ENCODE measurements at regions not wholly inside any gene's neighbourhood (a gene's known extent, or its start where the extent isn't known, plus 50 kb on each side); places are given as distances from the start of the nearest gene placed in this dataset.
"Not testable (repeated sequence)": the region's sequence is repeated elsewhere in the genome, so short reads cannot be mapped to it uniquely, and the experiment has no call there.

- DNase-seq: no peak
Observed at GRCh38 chr12:75754141-75754540, 242.7 kb upstream of the KRR1 start.

GRCh38 chr12:75751769-75752471 lies 240.5 kb upstream of the KRR1 start:
- DNase-seq: no peak

GRCh38 chr12:75750716-75751306 lies 239.4 kb upstream of the KRR1 start:
- no peak for DNase-seq

- not testable (repeated sequence) for DNase-seq
Observed at GRCh38 chr12:75748990-75749389, 237.6 kb upstream of the KRR1 start.

GRCh38 chr12:75748136-75748535 lies 236.7 kb upstream of the KRR1 start:
- DNase-seq: no peak

GRCh38 chr12:75747572-75748021 lies 236.2 kb upstream of the KRR1 start:
- DNase-seq: no peak

GRCh38 chr12:75746621-75747020 lies 235.2 kb upstream of the KRR1 start:
- DNase-seq: no peak

GRCh38 chr12:75744607-75745256 lies 233.3 kb upstream of the KRR1 start:
- DNase-seq: no peak

- no peak for DNase-seq
Observed at GRCh38 chr12:75742961-75743360, 231.6 kb upstream of the KRR1 start.

GRCh38 chr12:75742048-75742447 lies 230.6 kb upstream of the KRR1 start:
- DNase-seq: no peak

- no peak for DNase-seq
Observed at GRCh38 chr12:75739912-75740311, 228.5 kb upstream of the KRR1 start.

GRCh38 chr12:75739098-75739497 lies 227.7 kb upstream of the KRR1 start:
- DNase-seq: not testable (repeated sequence)

- DNase-seq: no peak
Observed at GRCh38 chr12:75738486-75738885, 227.1 kb upstream of the KRR1 start.

GRCh38 chr12:75735853-75736252 lies 224.4 kb upstream of the KRR1 start:
- no peak for DNase-seq

GRCh38 chr12:75728826-75729225 lies 217.4 kb upstream of the KRR1 start:
- no peak for DNase-seq

GRCh38 chr12:75727577-75727976 lies 216.2 kb upstream of the KRR1 start:
- no peak for DNase-seq

- no peak for DNase-seq
Observed at GRCh38 chr12:75725521-75726111, 214.2 kb upstream of the KRR1 start.

- peak; percentile 21 for DNase-seq
Observed at GRCh38 chr12:75724928-75725312, 213.5 kb upstream of the KRR1 start.

GRCh38 chr12:75724307-75724927 lies 213.0 kb upstream of the KRR1 start:
- DNase-seq: no peak

GRCh38 chr12:75722714-75723200 lies 211.3 kb upstream of the KRR1 start:
- DNase-seq: peak; percentile 55

- no peak for DNase-seq
Observed at GRCh38 chr12:75721796-75722195, 210.4 kb upstream of the KRR1 start.

GRCh38 chr12:75720812-75721641 lies 209.6 kb upstream of the KRR1 start:
- DNase-seq: no peak
